Mucosa of descending colon (tissue), 3 donors: ENCODE measurements at regions not wholly inside any gene's neighbourhood (a gene's known extent, or its start where the extent isn't known, plus 50 kb on each side); places are given as distances from the start of the nearest gene placed in this dataset.

Source experiments
- ATAC-seq: fragments of 200-7000 bp; cut with Tn5 transposase; one replicate; pipeline ENCODE4 v1.9.1; 2020; ENCODE audit warnings: mild to moderate bottlenecking, moderate library complexity
- DNase-seq, 3 donors: peaks; one replicate each; pipeline ENCODE4 v3.0.0-alpha.2; 2020
- H3K36me3 ChIP-seq: fragments of 200-600 bp; one replicate; pipeline ENCODE4 v1.8.0; 2021; ENCODE audit warnings: low read depth, mild to moderate bottlenecking
- H3K4me1 ChIP-seq: fragments of 200-600 bp; one replicate; pipeline ENCODE4 v1.8.0; 2021; ENCODE audit warnings: low read depth, mild to moderate bottlenecking
- H3K4me3 ChIP-seq: fragments of 200-600 bp; one replicate; pipeline ENCODE4 v1.8.0; 2021; ENCODE audit warnings: mild to moderate bottlenecking
- H3K9me3 ChIP-seq: fragments of 200-600 bp; one replicate; pipeline ENCODE4 v1.8.0; 2021; ENCODE audit warnings: mild to moderate bottlenecking
- intact Hi-C, 2 donors: fragments of 100-400 bp; cut with DNase I in 1 of 2; cut with micrococcal nuclease in 1 of 2; formaldehyde crosslinking; loops; one replicate each; pipeline versions ENCODE4 v1.11.0 to v1.11.1; 2022; cut with DNase I, micrococcal nuclease
- TF ChIP-seq, protein P1 (sequence below): fragments of 200-600 bp; IDR thresholded peaks from one replicate; pipeline ENCODE4 v1.8.0; 2022; ENCODE audit warnings: antibody characterized with exemption, mild to moderate bottlenecking
- donor health status: DM: no; HTN: no; CAD: no; lungs with moderate emphysema.
- donor health status: DM: no; HTN: no; CAD: no.
- donor health status: DM: no; HTN: yes; CAD: no.

DNA sequence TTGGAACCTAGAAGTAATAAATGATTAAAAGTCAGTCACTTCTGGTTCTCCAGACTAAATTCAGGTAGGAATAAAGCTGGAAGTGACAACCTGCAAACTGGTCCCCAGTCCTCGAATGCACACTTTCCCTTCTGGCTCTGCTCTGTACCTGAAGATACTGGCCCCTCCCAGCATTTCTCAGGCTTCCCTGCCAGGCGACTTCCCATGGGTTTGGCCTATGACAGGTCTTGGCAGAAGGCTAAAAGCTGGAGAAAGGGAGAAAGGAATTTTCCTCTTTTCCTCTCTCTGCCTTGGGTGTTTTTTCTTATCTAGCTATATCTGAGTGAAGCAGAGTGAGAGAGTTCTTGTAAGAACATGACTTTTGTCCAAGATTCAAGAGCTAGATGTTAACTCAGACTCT lies 1005.7 kb downstream of the DTWD2 start:
- no peak for DNase-seq
- intact Hi-C loops = no loop called here
- ATAC-seq = no peak
- H3K4me3 ChIP-seq = no peak overlapping the region
- no peaks in the 10 kb centered on the region for H3K9me3 ChIP-seq
- TF ChIP-seq, protein P1, sequence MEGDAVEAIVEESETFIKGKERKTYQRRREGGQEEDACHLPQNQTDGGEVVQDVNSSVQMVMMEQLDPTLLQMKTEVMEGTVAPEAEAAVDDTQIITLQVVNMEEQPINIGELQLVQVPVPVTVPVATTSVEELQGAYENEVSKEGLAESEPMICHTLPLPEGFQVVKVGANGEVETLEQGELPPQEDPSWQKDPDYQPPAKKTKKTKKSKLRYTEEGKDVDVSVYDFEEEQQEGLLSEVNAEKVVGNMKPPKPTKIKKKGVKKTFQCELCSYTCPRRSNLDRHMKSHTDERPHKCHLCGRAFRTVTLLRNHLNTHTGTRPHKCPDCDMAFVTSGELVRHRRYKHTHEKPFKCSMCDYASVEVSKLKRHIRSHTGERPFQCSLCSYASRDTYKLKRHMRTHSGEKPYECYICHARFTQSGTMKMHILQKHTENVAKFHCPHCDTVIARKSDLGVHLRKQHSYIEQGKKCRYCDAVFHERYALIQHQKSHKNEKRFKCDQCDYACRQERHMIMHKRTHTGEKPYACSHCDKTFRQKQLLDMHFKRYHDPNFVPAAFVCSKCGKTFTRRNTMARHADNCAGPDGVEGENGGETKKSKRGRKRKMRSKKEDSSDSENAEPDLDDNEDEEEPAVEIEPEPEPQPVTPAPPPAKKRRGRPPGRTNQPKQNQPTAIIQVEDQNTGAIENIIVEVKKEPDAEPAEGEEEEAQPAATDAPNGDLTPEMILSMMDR = no peak
- no peaks in the 10 kb centered on the region for H3K36me3 ChIP-seq
- no peaks in the 10 kb centered on the region for H3K4me1 ChIP-seq

DNA sequence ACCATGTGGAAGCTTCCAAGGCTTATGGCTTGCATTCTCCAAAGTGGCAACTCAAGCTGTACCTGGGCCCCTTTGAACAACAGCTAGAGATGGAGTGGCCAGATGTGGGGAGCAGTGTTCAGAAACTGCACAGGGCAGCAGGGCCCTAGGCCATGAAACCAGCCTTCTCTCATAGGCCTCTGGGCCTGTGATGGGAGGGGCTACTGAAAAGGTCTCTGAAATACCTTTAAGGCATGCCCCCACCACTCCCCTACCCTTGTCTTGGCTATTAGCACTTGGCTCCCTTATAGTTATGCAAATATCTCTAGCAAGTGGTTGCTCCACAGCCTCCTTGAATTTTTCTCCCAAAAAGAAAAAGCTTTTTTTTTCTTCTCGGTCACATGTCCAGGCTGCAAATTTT lies 1014.6 kb downstream of the DTWD2 start:
- no peak overlapping the region for H3K4me3 ChIP-seq
- ATAC-seq (no peak), DNase-seq (no peak)
- intact Hi-C loops = no loop called here
- H3K36me3 ChIP-seq = no peaks in the 10 kb centered on the region
- TF ChIP-seq, protein P1 = no peak
- H3K9me3 ChIP-seq = no peaks in the 10 kb centered on the region
- H3K4me1 ChIP-seq = no peaks in the 10 kb centered on the region

DNA sequence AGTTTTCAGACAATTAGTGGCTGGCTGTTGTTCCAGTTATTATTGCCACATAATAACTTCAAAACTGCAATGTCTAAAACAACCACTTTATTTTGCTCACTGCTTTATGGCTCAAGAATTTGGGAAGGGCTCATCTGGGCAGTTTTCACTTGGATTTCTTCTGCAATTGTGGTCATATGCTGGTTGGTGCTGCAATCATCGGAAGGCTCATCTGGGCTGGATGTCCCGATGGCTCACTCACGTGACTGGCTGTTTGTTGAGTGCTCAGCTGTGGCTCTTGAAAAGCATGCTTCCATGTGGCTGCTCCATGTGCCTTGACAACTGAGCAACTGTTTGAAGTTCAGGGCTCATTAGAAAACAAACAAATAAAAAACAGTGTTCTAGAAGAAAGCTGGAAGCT lies 1032.5 kb downstream of the DTWD2 start:
- ATAC-seq (no peak), DNase-seq (no peak)
- H3K36me3 ChIP-seq = no peaks in the 10 kb centered on the region
- H3K4me1 ChIP-seq = no peaks in the 10 kb centered on the region
- TF ChIP-seq, protein P1 = no peak
- H3K9me3 ChIP-seq = no peaks in the 10 kb centered on the region
- intact Hi-C loops = no loop called here
- H3K4me3 ChIP-seq = no peak overlapping the region

DNA sequence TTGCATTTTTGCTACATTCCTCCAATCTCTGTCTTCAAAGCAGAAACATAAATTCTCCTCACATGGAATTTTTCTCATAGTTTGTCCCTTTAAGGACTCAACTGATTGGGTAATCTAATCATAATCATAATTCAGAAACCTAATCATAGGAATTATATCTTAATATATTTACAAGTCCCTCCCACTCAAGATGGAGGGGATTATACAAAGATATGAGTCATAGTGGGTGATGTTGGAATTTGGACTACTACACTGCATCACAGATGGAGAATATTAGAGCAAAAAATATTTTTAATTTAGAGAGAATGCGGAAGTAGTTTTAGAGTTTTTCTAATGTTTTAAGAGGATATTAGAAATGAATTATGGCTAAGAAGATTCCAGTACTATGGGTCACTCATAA lies 1034.0 kb downstream of the DTWD2 start:
- ATAC-seq = no peak
- Histone ChIP-seq H3K4me3 (no peak overlapping the region), H3K9me3 (no peaks in the 10 kb centered on the region), H3K4me1 (no peaks in the 10 kb centered on the region), H3K36me3 (no peaks in the 10 kb centered on the region)
- no peak for DNase-seq
- intact Hi-C loops = no loop called here
- TF ChIP-seq, protein P1 = no peak

DNA sequence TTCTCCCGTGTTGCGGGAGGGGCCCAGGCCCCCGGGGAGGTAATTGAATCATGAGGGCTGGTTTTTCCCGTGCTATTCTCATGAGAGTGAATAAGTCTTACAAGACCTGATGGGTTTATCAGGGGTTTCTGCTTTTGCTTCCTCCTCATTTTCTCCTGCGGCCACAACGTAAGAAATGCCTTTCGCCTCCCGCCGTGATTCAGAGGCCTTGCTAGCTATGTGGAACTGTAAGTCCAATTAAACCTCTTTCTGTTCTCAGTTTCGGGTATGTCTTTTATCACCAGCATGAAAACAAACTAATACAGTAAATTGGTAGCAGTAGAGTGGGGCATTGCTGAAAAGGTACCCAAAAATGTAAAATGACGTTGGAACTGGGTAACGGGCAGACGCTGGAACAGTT lies 1035.1 kb downstream of the DTWD2 start:
- no peaks in the 10 kb centered on the region for H3K36me3 ChIP-seq
- H3K4me3 ChIP-seq = no peak overlapping the region
- ATAC-seq (no peak), DNase-seq (no peak)
- H3K9me3 ChIP-seq = no peaks in the 10 kb centered on the region
- H3K4me1 ChIP-seq = no peaks in the 10 kb centered on the region
- TF ChIP-seq, protein P1 = no peak
- intact Hi-C loops = no loop called here

DNA sequence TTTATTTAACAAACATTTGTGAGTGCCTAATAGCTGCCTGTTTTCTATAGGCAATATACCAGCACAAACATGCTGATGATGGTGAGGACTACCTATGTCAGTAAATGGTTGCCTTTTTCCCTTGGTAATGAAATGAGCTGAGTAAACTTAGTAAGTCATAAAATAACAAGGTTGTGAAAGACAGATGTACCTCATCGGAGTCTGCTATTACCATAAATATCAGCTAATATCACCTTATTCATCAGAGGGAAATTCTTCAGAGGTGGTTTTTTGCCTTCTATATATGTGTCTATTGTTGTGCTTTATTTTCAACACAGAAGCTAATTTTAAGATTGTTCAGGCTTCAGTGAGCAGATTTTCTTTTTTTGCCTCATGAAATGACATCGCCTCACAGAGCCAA lies 1040.5 kb downstream of the DTWD2 start:
- Histone ChIP-seq H3K9me3 (no peaks in the 10 kb centered on the region), H3K4me1 (no peaks in the 10 kb centered on the region), H3K36me3 (no peaks in the 10 kb centered on the region), H3K4me3 (no peak overlapping the region)
- intact Hi-C loops = no loop called here
- no peak for ATAC-seq
- TF ChIP-seq, protein P1 = no peak
- no peak for DNase-seq
